Ishikawa (cell line): ENCODE measurements at regions not wholly inside any gene's neighbourhood (a gene's known extent, or its start where the extent isn't known, plus 50 kb on each side); places are given as distances from the start of the nearest gene placed in this dataset.

Source experiments
- CEBPB ChIP-seq: IDR thresholded peaks from 2 replicates; pipeline ENCODE4 v1.6.1; 2012
- CREB1 ChIP-seq: IDR thresholded peaks from 2 replicates; pipeline ENCODE4 v1.6.1; 2012; ENCODE audit warnings: low read depth
- EGR1 ChIP-seq: IDR thresholded peaks from 2 replicates; pipeline ENCODE4 v1.6.1; 2012
- EP300 ChIP-seq: IDR thresholded peaks from 2 replicates; pipeline ENCODE4 v1.6.1; 2012; ENCODE audit warnings: borderline replicate concordance
- FOXM1 ChIP-seq: IDR thresholded peaks from 2 replicates; pipeline ENCODE4 v1.6.1; 2012; ENCODE audit warnings: low read depth, borderline replicate concordance
- RAD21 ChIP-seq: IDR thresholded peaks from 2 replicates; pipeline ENCODE4 v1.6.1; 2012; ENCODE audit warnings: low read depth
- REST ChIP-seq: IDR thresholded peaks from 2 replicates; pipeline ENCODE4 v1.6.1; 2012; ENCODE audit warnings: low read depth, mild to moderate bottlenecking
- TAF1 ChIP-seq: IDR thresholded peaks from 2 replicates; pipeline ENCODE4 v1.6.1; 2012; ENCODE audit warnings: low read depth, mild to moderate bottlenecking
- TEAD4 ChIP-seq: IDR thresholded peaks from 2 replicates; pipeline ENCODE4 v1.6.1; 2012
- YY1 ChIP-seq: IDR thresholded peaks from 2 replicates; pipeline ENCODE4 v1.6.1; 2012; ENCODE audit warnings: low read depth
- TF ChIP-seq, protein P1 (sequence below): IDR thresholded peaks from 2 replicates; pipeline ENCODE4 v1.6.1; 2012

- TF ChIP-seq YY1 (no peak), TAF1 (no peak), EP300 (no peak), CEBPB (no peak), FOXM1 (no peak), EGR1 (no peak), CREB1 (no peak), TEAD4 (no peak), REST (no peak), RAD21 (no peak)
- TF ChIP-seq, protein P1, sequence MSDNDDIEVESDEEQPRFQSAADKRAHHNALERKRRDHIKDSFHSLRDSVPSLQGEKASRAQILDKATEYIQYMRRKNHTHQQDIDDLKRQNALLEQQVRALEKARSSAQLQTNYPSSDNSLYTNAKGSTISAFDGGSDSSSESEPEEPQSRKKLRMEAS: no peak
Measured at GRCh38 chr16:85550422-85550864, 62.7 kb upstream of the GSE1 start.
